ENCODE measurements at regions not wholly inside any gene's neighbourhood (a gene's known extent, or its start where the extent isn't known, plus 50 kb on each side); places are given as distances from the start of the nearest gene placed in this dataset.

DNA sequence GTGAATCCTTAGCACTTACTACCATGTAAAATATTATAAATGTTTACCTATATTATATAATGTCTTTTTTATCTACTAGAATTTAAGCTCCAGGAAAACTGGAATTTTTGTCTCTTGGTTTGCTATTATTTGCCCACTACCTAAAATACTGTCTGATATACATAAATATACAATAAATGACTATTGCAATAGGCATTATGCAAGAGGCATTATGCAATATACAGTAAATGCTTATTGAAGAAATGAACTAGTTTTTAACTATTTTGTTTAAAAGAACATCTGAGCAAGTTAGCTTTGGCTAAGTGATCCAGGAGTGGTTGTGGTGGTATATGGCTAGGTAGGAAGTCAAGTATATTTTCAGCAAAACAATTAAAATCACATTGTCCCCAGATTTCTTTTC is 640.2 kb upstream of the PKN2 start:
- no peak for DNase-seq (ENCODE audit: low read depth in 2 of 3, low spot score in 2 of 3)

DNA sequence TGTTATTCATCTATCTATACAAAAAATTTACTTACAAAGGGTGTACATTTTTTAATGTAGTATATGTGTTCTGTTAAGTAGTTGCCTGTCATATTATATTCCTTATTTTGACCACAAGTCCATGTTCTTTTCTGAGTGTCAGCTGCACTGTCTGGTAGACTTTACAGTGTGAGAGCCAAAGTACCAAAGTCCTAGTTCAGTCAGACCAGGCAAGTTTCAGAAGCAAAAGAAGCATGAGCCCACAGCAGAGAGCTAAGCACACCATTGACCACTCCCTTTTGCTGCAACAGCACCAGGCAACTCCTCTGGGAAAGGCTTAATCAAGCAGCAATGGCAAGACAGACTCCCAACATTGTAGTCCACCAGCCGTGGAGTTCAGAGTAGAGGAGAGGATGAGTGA is 631.9 kb upstream of the PKN2 start:
- no peak for DNase-seq (ENCODE audit: low read depth in 2 of 3, low spot score in 2 of 3)

DNA sequence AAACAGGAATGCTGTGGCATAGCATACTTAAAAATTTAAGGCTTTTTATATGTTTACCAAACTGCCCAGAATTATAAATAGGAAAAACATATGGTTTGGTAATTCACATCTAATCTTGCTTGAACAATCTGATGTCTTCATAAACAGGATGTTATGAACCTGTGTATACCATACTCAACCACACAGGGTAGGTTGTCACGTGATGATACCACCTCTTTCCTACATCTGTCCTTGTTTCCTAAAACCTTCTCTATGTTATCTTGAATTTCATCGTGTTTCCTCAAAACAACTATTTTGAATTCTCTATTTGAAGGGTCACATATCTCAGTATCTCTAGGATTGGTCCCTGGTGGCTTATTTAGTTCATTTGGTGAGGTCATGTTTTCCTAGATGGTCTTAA is 631.0 kb upstream of the PKN2 start:
- DNase-seq (ENCODE audit: low read depth in 2 of 3, low spot score in 2 of 3) = no peak

DNA sequence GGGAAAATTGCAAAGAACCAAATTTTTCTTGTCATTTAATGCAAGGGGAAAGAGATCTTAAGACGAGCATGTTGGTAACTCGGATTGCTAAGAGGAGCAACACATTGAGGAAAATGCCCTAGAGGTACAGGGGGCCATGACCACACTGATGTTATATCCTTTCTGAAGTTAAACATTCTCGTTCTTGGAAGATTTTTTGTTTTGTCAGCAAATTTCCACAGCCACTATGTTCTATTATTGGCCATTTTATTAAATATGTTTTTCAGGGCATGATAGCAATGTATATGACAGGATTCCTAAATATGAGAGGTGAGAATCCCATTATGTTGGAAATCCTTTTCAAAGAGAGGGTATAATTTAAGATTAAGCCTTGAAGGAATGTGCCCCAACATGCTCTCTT is 627.2 kb upstream of the PKN2 start:
- DNase-seq (ENCODE audit: low read depth in 2 of 3, low spot score in 2 of 3) = no peak

DNA sequence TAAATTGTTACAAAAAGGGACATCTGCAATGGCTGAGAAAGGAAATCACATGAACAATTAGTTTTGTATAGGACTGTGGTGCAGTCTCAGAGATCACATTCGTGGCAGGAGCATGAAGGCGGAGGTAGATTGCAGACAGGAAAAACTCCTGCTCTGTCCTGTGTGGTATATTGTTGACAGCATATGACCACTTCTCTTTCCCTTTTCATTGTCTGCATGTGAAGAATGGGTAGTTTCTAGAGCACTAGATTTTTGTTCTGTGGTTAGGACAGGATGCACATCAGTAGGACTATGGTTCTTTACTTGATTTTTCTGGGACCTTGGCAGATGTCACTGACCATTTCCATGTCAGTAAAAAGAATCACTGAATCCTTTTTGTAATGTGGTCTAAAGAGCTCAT is 625.9 kb upstream of the PKN2 start:
- DNase-seq (ENCODE audit: low read depth in 2 of 3, low spot score in 2 of 3) = no peak

DNA sequence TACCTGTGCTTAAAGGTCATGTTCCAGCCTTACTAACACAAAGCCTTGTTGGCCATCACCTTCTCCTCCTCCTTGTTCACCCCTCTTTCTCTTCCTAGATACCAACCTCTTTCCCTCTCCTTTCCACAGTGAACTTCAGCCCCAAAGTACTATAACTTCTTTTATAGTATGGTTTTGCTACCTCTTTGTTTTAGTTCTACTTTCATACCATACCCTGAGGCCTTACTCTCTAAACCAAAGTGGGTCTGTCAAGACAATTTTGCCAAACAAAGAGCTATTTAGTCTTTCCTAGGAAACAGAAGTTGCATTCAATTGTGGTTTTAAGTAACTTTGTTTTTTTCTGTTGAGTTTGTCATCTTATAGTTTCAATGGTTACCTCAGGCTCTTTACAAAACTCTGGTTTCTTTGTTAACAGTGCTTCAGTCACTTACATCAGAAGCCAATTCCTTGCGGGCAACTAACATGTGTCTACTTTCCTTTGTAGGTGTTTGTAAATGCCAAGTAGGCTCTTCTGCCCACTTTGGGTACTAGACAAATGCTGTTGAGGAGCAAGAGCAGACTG is 623.9 kb upstream of the PKN2 start:
- DNase-seq (ENCODE audit: low read depth in 2 of 3, low spot score in 2 of 3) = no peak

DNA sequence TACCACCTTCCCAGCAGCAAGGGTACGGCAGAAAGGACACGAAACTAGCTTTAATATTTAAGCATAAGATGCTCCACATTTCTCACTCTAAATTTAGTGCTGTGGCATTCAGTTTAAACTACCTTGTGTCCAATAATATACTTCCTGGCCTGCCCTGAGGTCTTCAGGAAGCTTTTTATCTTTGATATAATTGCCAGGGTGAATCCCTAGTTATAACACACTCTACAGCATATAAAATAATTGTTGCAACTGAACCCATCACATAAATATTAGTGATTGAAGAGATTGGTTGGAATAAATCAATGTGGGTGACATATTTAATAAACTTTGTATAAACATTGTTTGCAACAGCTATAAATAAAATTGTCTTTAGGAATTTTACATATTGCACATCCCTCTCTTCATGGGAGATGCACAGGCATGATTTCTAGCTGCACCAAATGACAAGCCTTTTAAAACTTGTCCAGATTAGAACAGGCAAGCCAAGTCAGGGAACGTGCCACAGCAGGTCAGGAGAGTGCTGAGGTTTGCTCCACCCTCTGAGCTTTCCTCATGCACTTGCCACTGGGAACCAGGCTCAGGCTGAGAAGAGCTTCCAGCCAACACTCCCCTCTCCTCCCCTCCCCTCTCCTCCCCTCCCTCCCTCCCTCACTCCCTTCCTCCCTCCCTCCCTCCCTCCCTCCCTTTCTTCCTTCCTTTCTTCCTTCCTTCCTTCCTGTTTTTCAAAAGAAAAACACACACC is 623.2 kb upstream of the PKN2 start:
- DNase-seq (ENCODE audit: low read depth in 2 of 3, low spot score in 2 of 3) = no peak

DNA sequence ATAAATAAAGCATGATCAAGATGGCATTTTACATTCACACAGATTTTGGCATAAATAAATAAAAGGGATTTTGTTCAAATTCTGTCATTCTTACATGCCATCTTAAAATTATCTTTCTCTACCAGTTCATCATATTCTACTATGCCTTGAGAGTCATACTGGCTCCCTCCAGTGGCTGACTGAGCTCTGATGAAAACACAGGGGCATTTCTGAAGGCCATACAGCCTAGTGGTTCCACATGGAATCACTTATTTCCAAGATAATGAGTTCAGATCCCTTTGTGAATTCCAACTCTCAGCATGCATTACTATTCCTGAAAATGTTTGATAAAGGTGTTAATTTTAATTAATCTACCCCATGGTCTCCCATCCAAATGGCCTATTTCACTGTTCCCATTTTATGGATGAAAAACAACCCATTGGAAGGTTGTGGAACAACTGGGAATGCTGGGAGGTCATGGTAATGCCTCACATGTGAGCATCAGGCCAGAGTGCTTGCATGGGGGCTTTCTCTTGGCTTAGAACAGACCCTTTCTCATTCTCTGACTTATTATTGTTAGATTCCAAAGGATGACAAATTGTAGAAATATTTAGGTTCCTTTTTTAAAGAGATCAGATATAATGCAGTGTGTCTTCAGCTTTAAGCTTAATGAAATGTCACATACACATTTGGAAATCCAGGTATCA is 622.4 kb upstream of the PKN2 start:
- DNase-seq (ENCODE audit: low read depth in 2 of 3, low spot score in 2 of 3) = no peak

DNA sequence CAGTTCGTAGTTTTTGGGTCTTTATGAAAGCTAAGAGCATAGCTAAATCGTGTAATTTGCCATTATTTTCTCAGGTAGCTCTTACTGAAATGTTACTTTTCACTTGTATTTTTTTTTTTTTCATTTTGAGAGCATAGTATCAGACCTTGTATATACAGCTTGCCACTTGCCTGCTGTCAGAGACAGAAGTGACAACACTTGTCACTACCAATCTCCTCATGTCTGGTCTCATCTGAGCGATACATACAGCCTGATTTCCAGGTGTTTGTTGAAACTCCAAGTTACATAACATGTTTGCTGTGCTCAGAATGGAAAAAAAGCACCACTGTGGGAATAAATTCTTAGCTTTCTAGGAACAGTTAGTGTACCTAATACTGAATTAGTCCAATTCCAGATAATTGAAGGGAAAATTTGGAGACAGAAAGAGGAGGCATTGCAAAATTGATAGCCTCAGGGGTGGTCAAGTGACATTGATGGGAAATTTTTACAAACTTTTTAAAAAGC is 621.4 kb upstream of the PKN2 start:
- no peak for DNase-seq (ENCODE audit: low read depth in 2 of 3, low spot score in 2 of 3)

DNA sequence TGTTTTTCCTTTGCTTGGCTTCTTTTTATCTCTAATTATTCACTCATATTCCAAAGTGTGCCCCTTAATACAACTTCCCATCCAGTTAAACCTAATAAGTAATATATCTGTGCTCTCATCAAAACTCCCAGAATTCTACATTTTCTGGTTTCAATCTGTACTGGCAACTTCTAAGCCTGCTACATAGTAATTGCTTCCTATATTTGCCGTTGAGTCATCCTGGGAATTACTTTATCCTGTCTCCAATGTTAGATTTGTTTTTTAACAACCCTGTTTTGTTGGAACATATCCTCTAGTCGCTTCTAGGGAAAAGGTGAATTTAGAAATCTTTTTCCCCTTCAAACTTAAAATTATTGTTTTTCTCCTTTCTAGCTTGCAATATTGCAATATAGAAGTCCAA is 620.5 kb upstream of the PKN2 start:
- no peak for DNase-seq (ENCODE audit: low read depth in 2 of 3, low spot score in 2 of 3)

DNA sequence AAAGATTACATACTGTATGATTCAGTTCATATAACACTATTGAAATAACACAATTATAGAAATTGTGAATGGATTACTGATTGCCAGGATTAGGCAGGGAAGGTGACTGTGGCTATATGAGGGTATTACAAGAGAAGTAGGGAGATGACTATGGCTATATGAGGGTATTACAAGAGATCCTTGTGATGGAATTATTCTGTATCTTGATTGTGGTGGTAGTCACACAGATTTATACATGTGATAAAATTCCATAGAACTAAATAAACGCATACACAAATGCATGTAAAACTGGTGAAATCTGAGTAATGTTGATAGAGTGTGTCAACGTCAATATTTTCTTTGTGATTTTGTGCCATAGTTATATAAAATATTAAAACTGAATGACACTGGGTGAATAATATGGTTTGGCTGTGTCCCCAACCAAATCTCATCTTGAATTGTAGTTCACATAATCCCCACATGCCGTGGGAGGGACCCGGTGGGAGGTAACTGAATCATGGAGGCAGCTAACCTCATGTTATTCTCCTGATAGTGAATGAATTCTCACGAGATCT is 615.6 kb upstream of the PKN2 start:
- no peak for DNase-seq (ENCODE audit: low read depth in 2 of 3, low spot score in 2 of 3)

DNA sequence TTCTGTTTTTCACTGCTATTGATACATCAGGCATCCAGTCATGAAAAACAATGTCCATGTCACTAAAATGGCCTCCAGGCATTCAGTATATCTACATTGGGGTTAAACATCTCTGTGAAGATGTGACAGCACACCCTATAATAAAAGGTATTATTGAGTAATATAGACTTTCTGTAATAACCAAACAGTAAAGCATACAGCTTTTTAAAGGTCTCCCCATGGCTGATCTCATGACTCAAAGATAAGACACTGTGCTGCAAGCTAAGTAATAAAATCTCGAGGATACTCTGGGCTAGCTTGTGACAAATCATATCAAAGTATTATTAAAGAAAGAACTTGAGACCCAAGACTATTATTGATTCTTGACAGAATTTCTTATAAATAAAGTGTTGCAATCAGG is 613.1 kb upstream of the PKN2 start:
- no peak for DNase-seq (ENCODE audit: low read depth in 2 of 3, low spot score in 2 of 3)

DNA sequence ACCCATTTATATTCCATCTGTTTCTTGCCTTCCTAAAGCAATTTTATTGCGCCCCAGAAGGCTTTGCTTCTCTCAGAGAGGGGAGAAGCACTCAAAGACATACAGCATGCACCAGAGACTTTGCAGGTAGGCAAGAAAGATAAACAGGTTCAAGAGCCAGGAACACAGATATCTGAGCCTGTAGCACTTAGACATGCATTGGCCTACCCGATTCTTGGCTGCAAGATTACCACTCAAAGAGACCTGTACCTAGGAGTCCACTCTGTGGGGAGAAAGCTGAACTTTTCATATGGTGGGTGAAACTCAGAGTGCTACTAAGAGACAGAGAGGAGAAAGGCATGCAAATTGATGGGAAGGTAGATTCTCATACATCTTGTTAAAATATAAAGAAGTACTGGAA is 609.4 kb upstream of the PKN2 start:
- DNase-seq (ENCODE audit: low read depth in 2 of 3, low spot score in 2 of 3) = no peak

DNA sequence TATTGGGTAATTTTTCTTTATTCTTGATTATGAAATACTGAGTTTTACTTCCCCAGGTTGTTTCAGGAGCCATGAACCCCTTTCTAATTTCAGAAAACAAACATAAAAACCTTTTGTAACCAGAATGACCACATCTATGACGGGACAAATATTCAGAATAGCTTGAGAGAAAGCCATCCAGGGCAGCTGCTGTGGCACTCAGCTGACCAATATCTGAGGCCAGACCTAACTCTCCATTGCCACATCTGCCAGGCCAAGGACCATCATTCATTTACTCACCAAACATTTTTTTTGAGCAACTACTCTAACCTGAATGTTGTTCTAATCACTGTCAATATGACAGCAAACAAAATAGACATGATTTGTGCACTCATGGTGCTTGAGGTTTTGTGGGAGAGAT is 608.3 kb upstream of the PKN2 start:
- no peak for DNase-seq (ENCODE audit: low read depth in 2 of 3, low spot score in 2 of 3)

DNA sequence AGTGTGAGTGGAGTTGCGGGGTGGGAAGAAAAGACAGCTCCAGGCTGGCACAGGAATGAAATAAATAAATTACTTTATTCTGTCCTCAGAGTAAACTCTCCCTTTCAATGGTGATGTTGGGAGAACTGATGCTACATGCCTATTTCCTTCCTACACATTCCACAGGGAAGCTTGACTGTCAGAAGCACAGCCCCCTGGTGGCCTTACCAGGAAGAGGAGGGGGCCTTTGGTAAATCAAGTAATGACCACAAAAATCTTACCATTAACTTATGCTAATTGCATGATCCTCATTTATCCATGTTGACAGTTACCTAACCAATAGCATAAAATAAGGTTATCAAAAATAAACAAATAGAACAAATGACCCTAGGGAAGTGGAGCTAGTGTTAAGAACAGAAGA is 605.0 kb upstream of the PKN2 start:
- DNase-seq (ENCODE audit: low read depth in 2 of 3, low spot score in 2 of 3) = no peak

DNA sequence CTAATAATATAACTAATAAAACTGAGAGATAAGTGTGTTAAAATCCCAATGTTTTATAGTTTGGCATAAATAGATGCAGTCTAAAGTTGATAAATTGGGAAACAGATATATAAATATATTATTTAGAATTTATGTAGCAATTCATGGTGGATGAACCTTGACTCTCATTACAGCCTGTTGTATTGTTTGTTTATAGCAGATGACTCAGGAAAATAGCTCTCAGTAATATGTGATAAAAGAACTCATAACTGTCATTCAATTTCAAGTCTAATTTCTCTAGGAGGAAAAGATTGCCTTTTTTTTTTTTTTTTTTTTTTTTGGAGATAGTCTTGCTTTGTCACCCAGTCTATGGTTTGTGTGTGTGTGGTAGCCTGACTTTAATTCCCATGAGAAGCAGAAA is 603.2 kb upstream of the PKN2 start:
- DNase-seq (ENCODE audit: low read depth in 2 of 3, low spot score in 2 of 3) = no peak

DNA sequence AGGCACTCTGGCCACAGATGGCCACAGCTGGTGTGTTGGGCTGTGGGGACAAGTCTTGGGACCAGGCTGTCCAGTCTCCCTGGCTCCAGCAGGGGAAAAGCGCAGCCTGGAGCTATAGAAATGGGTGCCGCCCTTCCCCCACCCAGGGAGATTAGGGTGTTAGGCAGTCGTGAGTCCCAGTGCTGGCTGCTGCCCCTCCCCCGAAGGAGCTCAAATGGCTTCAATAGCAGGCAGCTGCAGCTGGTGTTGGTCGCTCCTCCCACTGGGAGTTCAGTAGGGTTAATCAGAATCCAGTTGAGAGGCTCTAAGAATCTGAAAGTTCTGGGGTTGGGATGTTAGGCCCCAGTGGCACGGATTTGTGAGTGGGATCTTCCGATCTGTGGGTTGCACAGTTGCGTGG is 595.6 kb upstream of the PKN2 start:
- DNase-seq (ENCODE audit: low read depth in 2 of 3, low spot score in 2 of 3) = no peak

DNA sequence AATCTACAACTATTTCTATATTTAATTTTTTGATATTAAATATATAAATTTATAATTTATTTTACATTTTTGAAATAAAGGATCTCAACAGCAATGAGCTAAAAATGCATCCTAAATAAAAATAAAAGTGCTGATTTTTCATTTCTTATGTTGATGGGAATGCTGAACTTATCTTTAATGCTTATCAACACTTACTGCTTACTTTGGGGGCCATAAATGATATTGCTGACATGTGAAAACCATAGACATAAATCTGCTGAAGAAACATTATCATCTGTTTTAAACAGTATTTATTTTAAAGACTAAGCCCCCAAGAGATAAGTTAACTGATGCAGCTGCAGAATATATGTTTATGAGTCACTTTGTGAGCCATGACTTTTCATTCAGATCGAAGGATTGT is 594.1 kb upstream of the PKN2 start:
- DNase-seq (ENCODE audit: low read depth in 2 of 3, low spot score in 2 of 3) = no peak

DNA sequence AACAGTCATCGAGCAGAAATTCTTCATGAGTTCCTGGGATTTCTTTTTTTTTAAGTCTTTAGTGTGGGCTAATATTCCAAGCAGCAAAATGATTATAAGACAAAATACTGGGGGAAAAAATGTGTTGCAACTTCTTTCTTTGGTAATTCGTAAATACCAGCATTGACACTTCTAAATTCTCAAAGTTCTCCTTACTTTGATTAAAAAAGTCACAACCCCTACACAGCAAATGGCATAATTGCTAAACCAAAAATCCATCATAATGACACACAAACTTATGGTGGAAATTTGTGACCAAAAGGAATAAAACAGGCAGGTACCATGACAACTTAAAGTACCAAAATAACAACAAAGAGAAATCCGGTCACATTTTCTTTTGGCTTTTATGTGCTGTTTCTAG is 585.2 kb upstream of the PKN2 start:
- DNase-seq (ENCODE audit: low read depth in 2 of 3, low spot score in 2 of 3) = no peak

DNA sequence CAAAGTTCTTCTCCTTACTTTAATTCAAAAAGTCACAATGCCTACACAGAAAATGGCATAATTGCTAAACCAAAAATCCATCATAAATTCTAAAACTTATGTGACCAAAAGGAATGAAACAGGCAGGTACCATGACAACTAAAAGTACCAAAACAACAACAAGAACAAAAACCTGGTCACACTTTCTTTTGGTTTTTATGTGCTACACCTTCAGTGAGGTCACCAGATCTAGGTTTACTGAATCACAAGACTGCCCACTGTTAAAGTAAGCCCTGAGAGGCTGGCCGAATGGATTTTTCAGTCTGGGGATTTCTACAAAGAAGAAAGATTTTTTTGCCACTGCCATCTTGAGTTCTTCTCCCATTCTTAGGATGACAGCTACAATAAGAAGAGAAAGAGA is 583.0 kb upstream of the PKN2 start:
- DNase-seq (ENCODE audit: low read depth in 2 of 3, low spot score in 2 of 3) = no peak

DNA sequence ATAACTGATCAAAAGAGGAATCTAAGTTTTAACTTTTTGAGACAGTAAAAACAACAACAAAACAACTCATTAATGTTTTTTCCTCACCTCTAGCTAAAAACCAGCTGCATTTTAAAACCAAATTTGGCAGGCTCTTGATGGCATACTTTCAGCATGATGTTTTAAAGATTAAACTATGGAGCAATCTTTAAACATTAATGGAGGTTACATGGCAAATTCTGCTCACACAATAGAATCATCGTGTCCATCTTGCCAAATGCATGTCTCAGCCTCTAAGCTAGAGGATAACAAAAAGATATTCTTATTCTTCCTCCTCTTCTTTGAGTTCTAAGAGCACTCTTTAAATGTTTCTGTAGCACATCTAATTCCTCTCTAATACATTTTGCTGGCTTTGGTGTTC is 579.8 kb upstream of the PKN2 start:
- DNase-seq (ENCODE audit: low read depth in 2 of 3, low spot score in 2 of 3) = no peak

DNA sequence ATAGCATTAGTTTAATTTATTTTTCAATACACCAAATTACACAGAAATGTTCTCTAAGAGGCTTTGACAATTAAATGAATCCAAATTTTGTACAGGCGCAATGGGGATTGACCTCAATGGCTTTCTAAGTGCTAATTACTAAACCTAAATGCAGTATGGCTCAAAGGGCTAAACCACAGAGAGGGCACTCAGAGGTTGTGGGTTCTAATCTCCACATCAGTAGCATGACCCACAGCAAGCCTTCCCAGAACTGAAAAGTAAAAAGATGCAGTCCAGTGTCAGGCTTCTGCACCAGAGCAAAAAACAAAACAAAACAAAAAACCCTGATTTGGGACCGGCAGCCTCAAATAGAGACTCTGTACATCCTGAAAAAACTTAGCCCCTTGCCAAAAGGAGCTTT is 579.2 kb upstream of the PKN2 start:
- no peak for DNase-seq (ENCODE audit: low read depth in 2 of 3, low spot score in 2 of 3)
